GM20000 (cell line): ENCODE measurements at regions not wholly inside any gene's neighbourhood (a gene's known extent, or its start where the extent isn't known, plus 50 kb on each side); places are given as distances from the start of the nearest gene placed in this dataset.

Source experiments
- DNase-seq: peaks from one replicate; pipeline ENCODE4 v3.0.0; 2012; ENCODE audit warnings: low spot score
- CTCF ChIP-seq: IDR thresholded peaks from 2 replicates; pipeline ENCODE4 v1.5.1; 2012; ENCODE audit warnings: mild to moderate bottlenecking, control low read depth; ENCODE audit errors: extremely low read depth, missing control alignments

- TF ChIP-seq CTCF: no peak
- no peak for DNase-seq
Measured at GRCh38 chr21:23699402-23699801, 1907.9 kb downstream of the MRPL39 start.

- no peak for DNase-seq
- no peak for TF ChIP-seq CTCF
Measured at GRCh38 chr21:23698619-23699018, 1908.7 kb downstream of the MRPL39 start.

DNA sequence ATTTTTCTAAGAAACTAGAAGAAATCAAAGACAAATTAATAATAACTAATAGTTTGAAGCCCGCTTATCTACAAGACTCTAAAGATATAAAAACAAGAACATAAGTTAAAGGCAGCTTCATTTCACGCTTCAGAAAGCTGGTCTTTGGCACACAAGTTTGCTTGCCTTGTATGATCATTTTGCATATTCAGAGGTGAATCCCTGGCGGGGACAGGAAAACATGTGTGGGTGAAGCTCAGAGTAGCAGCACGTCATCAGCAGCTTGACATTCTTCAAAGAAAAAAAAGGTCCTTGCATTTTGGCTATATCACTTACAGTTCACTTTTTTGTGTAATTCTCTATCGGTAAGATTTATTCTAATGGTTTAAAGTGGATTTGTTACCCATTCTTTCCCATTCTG, 1911.8 kb downstream of the MRPL39 start:
- TF ChIP-seq CTCF: no peak
- DNase-seq: no peak

DNA sequence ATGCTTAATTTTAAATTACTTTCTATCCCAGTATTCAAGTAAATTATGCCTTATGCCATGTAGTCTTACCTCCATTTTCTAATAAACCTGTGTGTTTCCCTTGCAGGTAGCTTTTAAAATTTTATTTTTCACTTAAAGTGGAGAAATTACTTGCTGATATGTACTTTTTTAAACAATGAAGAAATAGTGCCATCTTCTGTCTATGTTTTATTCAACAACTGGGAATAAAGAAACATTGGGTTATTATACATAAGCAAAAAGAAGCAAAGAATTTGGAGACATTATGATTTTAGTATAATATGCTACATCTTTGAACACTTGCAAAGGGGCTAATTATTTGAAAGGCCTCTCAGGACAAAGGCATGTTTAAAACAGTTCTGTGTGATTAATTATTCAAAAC, 1912.9 kb downstream of the MRPL39 start:
- no peak for DNase-seq
- TF ChIP-seq CTCF: no peak

GRCh38 chr21:23690316-23690715, 1917.0 kb downstream of the MRPL39 start:
- TF ChIP-seq CTCF: no peak
- DNase-seq: no peak

DNA sequence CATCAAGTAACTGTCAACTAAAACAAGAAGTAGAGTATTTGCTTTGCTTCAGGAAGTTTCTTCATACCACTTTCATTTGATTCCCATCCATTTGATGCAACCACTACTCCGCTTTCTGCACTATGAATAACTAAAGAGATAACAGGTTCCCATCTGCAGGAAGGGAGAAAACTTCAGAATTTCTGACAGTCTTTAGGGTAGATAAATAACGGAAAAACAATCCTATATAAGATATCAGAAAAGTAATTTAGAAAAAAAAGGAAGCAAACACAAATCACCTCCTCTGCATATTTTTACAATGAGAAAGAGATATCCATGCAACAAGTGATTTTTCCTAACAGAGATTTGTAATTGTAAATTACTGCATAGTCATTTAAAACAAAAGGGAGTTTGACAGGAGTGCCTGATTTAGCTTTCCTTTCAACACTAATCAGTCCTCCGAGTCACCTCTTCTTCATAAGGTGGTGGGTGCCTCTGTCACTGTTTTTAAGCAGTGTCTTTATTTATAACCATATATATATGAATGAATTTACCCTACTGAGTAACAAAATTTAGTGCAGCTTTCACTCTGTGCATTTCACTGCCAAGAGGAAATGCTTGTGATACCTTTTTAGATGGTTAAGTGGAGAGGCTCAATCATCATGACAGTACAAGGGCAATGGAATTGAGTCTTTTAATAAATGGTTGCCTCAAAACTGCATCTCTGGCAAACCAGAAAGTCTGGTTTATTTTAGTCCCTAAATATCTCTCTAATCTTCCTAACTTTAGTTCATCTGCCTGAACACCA, 1920.4 kb downstream of the MRPL39 start:
- TF ChIP-seq CTCF: no peak
- no peak for DNase-seq

DNA sequence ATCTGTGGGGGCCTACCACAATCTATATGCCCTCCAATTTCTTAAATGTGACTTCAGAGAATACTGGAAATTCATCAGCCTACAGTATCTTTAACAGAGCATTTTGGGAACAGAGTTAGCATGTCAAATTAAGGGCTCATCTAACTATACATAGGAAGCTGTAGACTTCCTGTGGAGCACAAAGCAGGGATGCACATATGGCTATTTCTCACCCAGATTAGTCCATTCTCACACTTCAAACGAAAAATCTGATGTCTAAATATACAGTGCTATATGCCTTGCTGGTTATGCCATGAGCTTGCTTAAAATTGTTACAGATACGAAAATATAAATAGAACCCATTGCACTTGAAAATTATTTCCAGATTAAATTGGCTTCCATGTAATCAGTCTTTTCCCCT, 1922.8 kb downstream of the MRPL39 start:
- TF ChIP-seq CTCF: no peak
- no peak for DNase-seq
